ENCODE measurements at regions not wholly inside any gene's neighbourhood (a gene's known extent, or its start where the extent isn't known, plus 50 kb on each side); places are given as distances from the start of the nearest gene placed in this dataset.

GRCh38 chr9:99411068-99411467, 189.0 kb downstream of the SEC61B start:
- Histone ChIP-seq H3K27ac (no peak overlapping the region), H3F3A (ENCODE audit: insufficient read depth) (no peaks in the 10 kb centered on the region), H3K36me3 (ENCODE audit: low read depth) (no peaks in the 10 kb centered on the region), H3K9ac (no peak overlapping the region), H3K4me3 (no peak overlapping the region), H3K9me3 (ENCODE audit: low read depth) (no peaks in the 10 kb centered on the region), H3K9me2 (ENCODE audit: insufficient read depth) (no peaks in the 10 kb centered on the region; the same call in 1 of the 2 replicates), H3K79me2 (ENCODE audit: insufficient read depth) (no peaks in the 10 kb centered on the region), H4K20me1 (ENCODE audit: insufficient read depth) (no peaks in the 10 kb centered on the region), H2AFZ (no peak overlapping the region), H3K27me3 (replicated peaks; ENCODE audit: insufficient read depth) (no peaks in the 10 kb centered on the region), H3K4me2 (ENCODE audit: unreplicated experiment) (no peak overlapping the region), H3K4me1 (ENCODE audit: insufficient read depth) (no peaks in the 10 kb centered on the region)
- no peak for TF ChIP-seq EZH2 (IDR thresholded peaks at IDR 0.05; ENCODE audit: insufficient read depth, poor library complexity, severe bottlenecking)
- no peak for TF ChIP-seq EZH2phosphoT487 (IDR thresholded peaks at IDR 0.05; ENCODE audit: insufficient read depth, low read depth)
- peak; percentile 26 for DNase-seq
- WGBS, 2 experiments (ENCODE audit: low coverage in 1 of 2, low lambda C conversion rate in 2 of 2, missing lambda C conversion rate in 2 of 2), result 52 to 62% methylated on average over 1 of the region's 1 CpG
- in situ Hi-C loops (cut with MboI), result no loop called here

DNA sequence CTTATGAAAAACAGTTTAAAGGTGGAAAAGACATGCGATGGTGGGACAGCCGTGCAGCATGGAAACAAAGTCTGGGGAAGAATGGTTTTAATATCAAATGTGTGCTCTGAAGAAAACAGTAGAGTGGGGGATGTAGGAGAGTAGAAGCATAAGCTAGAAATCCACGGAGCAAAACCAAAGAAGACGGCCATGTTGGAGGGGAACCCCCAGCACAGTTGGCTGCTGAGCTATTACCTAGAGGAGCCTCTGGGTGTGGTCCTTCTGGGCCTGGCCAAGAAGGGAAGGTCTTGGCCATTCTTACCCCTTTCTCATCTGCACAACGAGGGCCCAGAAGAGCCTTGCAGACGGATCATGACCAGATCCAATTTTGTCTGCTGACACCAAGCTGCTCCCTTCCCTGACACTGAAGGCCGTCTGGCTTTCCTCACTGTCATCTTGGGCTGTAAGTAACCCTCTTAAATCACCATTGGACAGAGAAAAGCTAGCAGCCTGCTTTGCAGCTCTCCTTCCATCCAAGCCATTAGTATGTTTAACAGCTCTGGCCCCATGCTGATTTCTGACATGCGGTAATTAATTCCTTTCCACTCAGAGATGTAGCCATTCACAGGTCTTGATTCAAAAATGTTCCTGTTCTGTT, 189.5 kb downstream of the SEC61B start:
- 74 to 75% methylated on average over 8 of the region's 8 CpGs for WGBS, 2 experiments (ENCODE audit: low coverage in 1 of 2, low lambda C conversion rate in 2 of 2, missing lambda C conversion rate in 2 of 2)
- Histone ChIP-seq H3K4me3 (no peak overlapping the region), H3K36me3 (ENCODE audit: low read depth) (no peaks in the 10 kb centered on the region), H3K9me2 (ENCODE audit: insufficient read depth) (no peaks in the 10 kb centered on the region; the same call in 1 of the 2 replicates), H4K20me1 (ENCODE audit: insufficient read depth) (no peaks in the 10 kb centered on the region), H3K27ac (no peak overlapping the region), H3K4me2 (ENCODE audit: unreplicated experiment) (no peak overlapping the region), H3K79me2 (ENCODE audit: insufficient read depth) (no peaks in the 10 kb centered on the region), H3F3A (ENCODE audit: insufficient read depth) (no peaks in the 10 kb centered on the region), H3K9me3 (ENCODE audit: low read depth) (no peaks in the 10 kb centered on the region), H3K27me3 (replicated peaks; ENCODE audit: insufficient read depth) (no peaks in the 10 kb centered on the region), H2AFZ (no peak overlapping the region), H3K4me1 (ENCODE audit: insufficient read depth) (no peaks in the 10 kb centered on the region), H3K9ac (no peak overlapping the region)
- in situ Hi-C loops (cut with MboI), result no loop called here
- TF ChIP-seq EZH2phosphoT487 (IDR thresholded peaks at IDR 0.05; ENCODE audit: insufficient read depth, low read depth) (no peak), EZH2 (IDR thresholded peaks at IDR 0.05; ENCODE audit: insufficient read depth, poor library complexity, severe bottlenecking) (no peak)
- DNase-seq, result no peak

DNA sequence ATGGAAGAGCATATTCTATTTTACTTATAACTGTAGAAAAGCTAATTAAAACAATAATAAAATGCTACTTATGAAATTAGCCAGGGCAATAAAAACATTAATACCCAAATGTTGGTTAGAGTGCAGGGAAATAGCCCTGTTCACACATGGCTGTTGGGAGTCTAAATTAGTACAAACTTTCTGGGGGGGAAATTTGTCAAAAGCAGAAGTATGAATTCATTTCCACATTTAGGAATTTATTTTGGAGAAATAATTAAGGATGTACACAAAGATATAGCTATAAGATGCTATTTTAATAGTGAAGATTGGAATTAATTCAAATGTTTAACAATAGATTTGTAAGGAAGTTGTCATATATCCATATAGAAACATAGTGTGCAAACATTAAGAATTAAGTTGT, 190.5 kb downstream of the SEC61B start:
- Histone ChIP-seq H3K4me3 (no peak overlapping the region), H3K36me3 (ENCODE audit: low read depth) (no peaks in the 10 kb centered on the region), H3K27me3 (replicated peaks; ENCODE audit: insufficient read depth) (no peaks in the 10 kb centered on the region), H2AFZ (no peak overlapping the region), H3F3A (ENCODE audit: insufficient read depth) (no peaks in the 10 kb centered on the region), H3K4me2 (ENCODE audit: unreplicated experiment) (no peak overlapping the region), H3K9ac (no peak overlapping the region), H4K20me1 (ENCODE audit: insufficient read depth) (no peaks in the 10 kb centered on the region), H3K27ac (no peak overlapping the region), H3K4me1 (ENCODE audit: insufficient read depth) (no peaks in the 10 kb centered on the region), H3K9me2 (ENCODE audit: insufficient read depth) (no peaks in the 10 kb centered on the region; the same call in 1 of the 2 replicates), H3K9me3 (ENCODE audit: low read depth) (no peaks in the 10 kb centered on the region), H3K79me2 (ENCODE audit: insufficient read depth) (no peaks in the 10 kb centered on the region)
- TF ChIP-seq EZH2 (IDR thresholded peaks at IDR 0.05; ENCODE audit: insufficient read depth, poor library complexity, severe bottlenecking) (no peak), EZH2phosphoT487 (IDR thresholded peaks at IDR 0.05; ENCODE audit: insufficient read depth, low read depth) (no peak)
- no peak for DNase-seq
- in situ Hi-C loops (cut with MboI), result no loop called here

GRCh38 chr9:99414321-99414720, 192.2 kb downstream of the SEC61B start:
- Histone ChIP-seq H3K4me1 (ENCODE audit: insufficient read depth) (no peaks in the 10 kb centered on the region), H3K9ac (no peak overlapping the region), H3F3A (ENCODE audit: insufficient read depth) (no peaks in the 10 kb centered on the region), H3K27me3 (replicated peaks; ENCODE audit: insufficient read depth) (no peaks in the 10 kb centered on the region), H3K9me3 (ENCODE audit: low read depth) (no peaks in the 10 kb centered on the region), H3K9me2 (ENCODE audit: insufficient read depth) (no peaks in the 10 kb centered on the region; the same call in 1 of the 2 replicates), H3K4me3 (no peak overlapping the region), H2AFZ (peak overlapping the region; percentile 15; the same call in 1 of the 2 replicates), H3K27ac (no peak overlapping the region), H3K36me3 (ENCODE audit: low read depth) (no peaks in the 10 kb centered on the region), H3K79me2 (ENCODE audit: insufficient read depth) (no peaks in the 10 kb centered on the region), H4K20me1 (ENCODE audit: insufficient read depth) (no peaks in the 10 kb centered on the region), H3K4me2 (ENCODE audit: unreplicated experiment) (no peak overlapping the region)
- WGBS, 2 experiments (ENCODE audit: low coverage in 1 of 2, low lambda C conversion rate in 2 of 2, missing lambda C conversion rate in 2 of 2), result 24 to 47% methylated on average over 1 of the region's 1 CpG
- in situ Hi-C loops (cut with MboI), result no loop called here
- TF ChIP-seq EZH2 (IDR thresholded peaks at IDR 0.05; ENCODE audit: insufficient read depth, poor library complexity, severe bottlenecking), result no peak
- TF ChIP-seq EZH2phosphoT487 (IDR thresholded peaks at IDR 0.05; ENCODE audit: insufficient read depth, low read depth), result no peak
- no peak for DNase-seq

- Histone ChIP-seq H3K9ac (no peak overlapping the region), H3K9me3 (ENCODE audit: low read depth) (no peaks in the 10 kb centered on the region), H4K20me1 (ENCODE audit: insufficient read depth) (no peaks in the 10 kb centered on the region), H3F3A (ENCODE audit: insufficient read depth) (no peaks in the 10 kb centered on the region), H3K36me3 (ENCODE audit: low read depth) (no peaks in the 10 kb centered on the region), H3K27me3 (replicated peaks; ENCODE audit: insufficient read depth) (no peaks in the 10 kb centered on the region), H3K4me3 (no peak overlapping the region), H3K9me2 (ENCODE audit: insufficient read depth) (no peaks in the 10 kb centered on the region; the same call in 1 of the 2 replicates), H2AFZ (no peak overlapping the region), H3K79me2 (ENCODE audit: insufficient read depth) (no peaks in the 10 kb centered on the region), H3K4me1 (ENCODE audit: insufficient read depth) (no peaks in the 10 kb centered on the region), H3K4me2 (ENCODE audit: unreplicated experiment) (no peak overlapping the region), H3K27ac (no peak overlapping the region)
- in situ Hi-C loops (cut with MboI), result no loop called here
- 80 to 84% methylated on average over 4 of the region's 4 CpGs for WGBS, 2 experiments (ENCODE audit: low coverage in 1 of 2, low lambda C conversion rate in 2 of 2, missing lambda C conversion rate in 2 of 2)
- no peak for TF ChIP-seq EZH2 (IDR thresholded peaks at IDR 0.05; ENCODE audit: insufficient read depth, poor library complexity, severe bottlenecking)
- no peak for TF ChIP-seq EZH2phosphoT487 (IDR thresholded peaks at IDR 0.05; ENCODE audit: insufficient read depth, low read depth)
- no peak for DNase-seq
These were observed 193.5 kb downstream of the SEC61B start for GRCh38 chr9:99415606-99416005.
